Spleen (tissue), 11 donors: ENCODE measurements at regions not wholly inside any gene's neighbourhood (a gene's known extent, or its start where the extent isn't known, plus 50 kb on each side); places are given as distances from the start of the nearest gene placed in this dataset.

ENCODE experiments used
- DNase-seq: peaks from one replicate; pipeline ENCODE4 v3.0.0-alpha.2; 2020
- H3K27ac ChIP-seq, 8 donors: fragments of 200-600 bp; sonication (generic) in 7 of 8; 1 replicate in 4 of 8; 2 replicates in 4 of 8; pipeline versions ENCODE4 v1.5.0 to v1.8.0; 2016 to 2021; ENCODE audit warnings: inconsistent platforms in 4 of 8, mild to moderate bottlenecking in 4 of 8, moderate library complexity in 1 of 8
- H3K27me3 ChIP-seq, 7 donors: fragments of 200-600 bp; sonication (generic) in 6 of 7; replicated peaks in 1 of 7; 1 replicate in 4 of 7; 2 replicates in 3 of 7; pipeline versions ENCODE4 v1.5.0 to v1.8.0; 2016 to 2021; ENCODE audit warnings: inconsistent platforms in 3 of 7, mild to moderate bottlenecking in 1 of 7
- H3K36me3 ChIP-seq, 6 donors: fragments of 200-600 bp; sonication (generic) in 5 of 6; 1 replicate in 4 of 6; 2 replicates in 2 of 6; pipeline versions ENCODE4 v1.5.0 to v1.8.0; 2016 to 2021; ENCODE audit warnings: inconsistent platforms in 2 of 6
- H3K4me1 ChIP-seq, 6 donors: fragments of 200-600 bp; sonication (generic) in 5 of 6; 1 replicate in 3 of 6; 2 replicates in 3 of 6; pipeline versions ENCODE4 v1.5.0 to v1.8.0; 2016 to 2021; ENCODE audit warnings: inconsistent platforms in 3 of 6
- H3K4me3 ChIP-seq, 8 donors: fragments of 200-600 bp; sonication (generic) in 7 of 8; 1 replicate in 4 of 8; 2 replicates in 4 of 8; pipeline versions ENCODE4 v1.5.0 to v1.8.0; 2016 to 2021; ENCODE audit warnings: inconsistent platforms in 4 of 8, mild to moderate bottlenecking in 4 of 8, moderate library complexity in 2 of 8
- H3K9me3 ChIP-seq, 8 donors: fragments of 200-600 bp; sonication (generic) in 7 of 8; 1 replicate in 4 of 8; 2 replicates in 4 of 8; pipeline versions ENCODE4 v1.5.0 to v1.8.0; 2016 to 2021; ENCODE audit warnings: inconsistent platforms in 4 of 8
- POLR2A ChIP-seq, 3 donors: fragments of 450-650 bp; IDR thresholded peaks; one replicate each; pipeline ENCODE4 v1.5.1; 2017; ENCODE audit warnings: antibody characterized with exemption in 3 of 3, mild to moderate bottlenecking in 1 of 3
- POLR2AphosphoS5 ChIP-seq, 3 donors: sonication (generic); formaldehyde crosslinking; IDR thresholded peaks; one replicate each; pipeline ENCODE4 v1.5.1; 2017; ENCODE audit warnings: antibody characterized with exemption in 3 of 3
- WGBS, 5 donors: extraction: QIAGEN DNeasy Blood & Tissue Kit in 3 of 5; methylation state at CpG; one replicate each; pipeline versions ENCODE4 v1.1.5 to v1.1.7; 2013 to 2018; 5-methylcytosine and 5-hydroxymethylcytosine counted together
- intact Hi-C: fragments of 100-400 bp; cut with DNase I; formaldehyde crosslinking; loops from one replicate; pipeline ENCODE4 v1.15.0; 2023; ENCODE audit warnings: low total_unique reads
- TF ChIP-seq, protein P1 (sequence below), 11 experiments: fragments of 200-600 bp in 7 of 11; fragments of 450-650 bp in 4 of 11; sonication (generic) in 4 of 11; IDR thresholded peaks in 8 of 11; conservative IDR thresholded peaks in 3 of 11; 1 replicate in 7 of 11; 2 replicates in 4 of 11; pipeline versions ENCODE4 v1.4.0 to v1.8.0; 2016 to 2021; ENCODE audit warnings: antibody characterized with exemption in 11 of 11, inconsistent platforms in 4 of 11, mild to moderate bottlenecking in 1 of 11
- donor health status: healthy with polysubstance abuse.
- donor health status: DM: no; HTN: no; CAD: no; lungs with moderate emphysema.
- donor health status: DM: no; HTN: no; CAD: no.
- donor health status: Bipolar disorder and iron deficiency.
- donor health status: healthy.
- donor health status: DM: no; HTN: no; CAD: no.
- donor health status: DM: yes; HTN: yes; CAD: no.

GRCh38 chr4:124790471-124790870 is 77.9 kb upstream of the ANKRD50 start:
- no peak overlapping the region for H3K4me3 ChIP-seq
- H3K27me3 ChIP-seq = no peaks in the 10 kb centered on the region
- no peaks in the 10 kb centered on the region for H3K9me3 ChIP-seq
- no peak for DNase-seq
- H3K27ac ChIP-seq = no peak overlapping the region
- TF ChIP-seq POLR2A (IDR thresholded peaks at IDR 0.05) (no peak), POLR2AphosphoS5 (IDR thresholded peaks at IDR 0.05) (no peak)
- TF ChIP-seq, protein P1, sequence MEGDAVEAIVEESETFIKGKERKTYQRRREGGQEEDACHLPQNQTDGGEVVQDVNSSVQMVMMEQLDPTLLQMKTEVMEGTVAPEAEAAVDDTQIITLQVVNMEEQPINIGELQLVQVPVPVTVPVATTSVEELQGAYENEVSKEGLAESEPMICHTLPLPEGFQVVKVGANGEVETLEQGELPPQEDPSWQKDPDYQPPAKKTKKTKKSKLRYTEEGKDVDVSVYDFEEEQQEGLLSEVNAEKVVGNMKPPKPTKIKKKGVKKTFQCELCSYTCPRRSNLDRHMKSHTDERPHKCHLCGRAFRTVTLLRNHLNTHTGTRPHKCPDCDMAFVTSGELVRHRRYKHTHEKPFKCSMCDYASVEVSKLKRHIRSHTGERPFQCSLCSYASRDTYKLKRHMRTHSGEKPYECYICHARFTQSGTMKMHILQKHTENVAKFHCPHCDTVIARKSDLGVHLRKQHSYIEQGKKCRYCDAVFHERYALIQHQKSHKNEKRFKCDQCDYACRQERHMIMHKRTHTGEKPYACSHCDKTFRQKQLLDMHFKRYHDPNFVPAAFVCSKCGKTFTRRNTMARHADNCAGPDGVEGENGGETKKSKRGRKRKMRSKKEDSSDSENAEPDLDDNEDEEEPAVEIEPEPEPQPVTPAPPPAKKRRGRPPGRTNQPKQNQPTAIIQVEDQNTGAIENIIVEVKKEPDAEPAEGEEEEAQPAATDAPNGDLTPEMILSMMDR (IDR thresholded peaks at IDR 0.05 in 8 of 11, conservative IDR thresholded peaks at IDR 0.05 in 3 of 11) = no peak
- H3K36me3 ChIP-seq = no peaks in the 10 kb centered on the region
- H3K4me1 ChIP-seq = no peaks in the 10 kb centered on the region
- intact Hi-C loops = no loop called here

- H3K9me3 ChIP-seq = no peaks in the 10 kb centered on the region
- no peaks in the 10 kb centered on the region for H3K27me3 ChIP-seq
- no peak overlapping the region for H3K27ac ChIP-seq
- no peak for DNase-seq
- no peak overlapping the region for H3K4me3 ChIP-seq
- H3K4me1 ChIP-seq = no peaks in the 10 kb centered on the region
- TF ChIP-seq POLR2AphosphoS5 (IDR thresholded peaks at IDR 0.05) (no peak), POLR2A (IDR thresholded peaks at IDR 0.05) (no peak)
- TF ChIP-seq, protein P1 (IDR thresholded peaks at IDR 0.05 in 8 of 11, conservative IDR thresholded peaks at IDR 0.05 in 3 of 11) = no peak
- WGBS, 5 donors = 70 to 88% (median 80%) methylated on average over 2 of the region's 2 CpGs
- H3K36me3 ChIP-seq = no peaks in the 10 kb centered on the region
- intact Hi-C loops = no loop called here
These were observed 74.1 kb upstream of the ANKRD50 start for GRCh38 chr4:124786634-124787033.

- Histone ChIP-seq H3K27ac (no peak overlapping the region), H3K36me3 (no peaks in the 10 kb centered on the region), H3K9me3 (no peaks in the 10 kb centered on the region), H3K27me3 (no peaks in the 10 kb centered on the region), H3K4me1 (no peaks in the 10 kb centered on the region), H3K4me3 (no peak overlapping the region)
- no peak for DNase-seq
- no peak for TF ChIP-seq POLR2A (IDR thresholded peaks at IDR 0.05)
- no peak for TF ChIP-seq POLR2AphosphoS5 (IDR thresholded peaks at IDR 0.05)
- TF ChIP-seq, protein P1 (IDR thresholded peaks at IDR 0.05 in 8 of 11, conservative IDR thresholded peaks at IDR 0.05 in 3 of 11) = no peak
- 74 to 89% (median 82%) methylated on average over 1 of the region's 1 CpG for WGBS, 5 donors
- intact Hi-C loops = no loop called here
These were observed 73.1 kb upstream of the ANKRD50 start for GRCh38 chr4:124785645-124786044.

- Histone ChIP-seq H3K9me3 (no peaks in the 10 kb centered on the region), H3K27me3 (no peaks in the 10 kb centered on the region), H3K36me3 (no peaks in the 10 kb centered on the region), H3K4me1 (no peaks in the 10 kb centered on the region), H3K4me3 (no peak overlapping the region), H3K27ac (no peak overlapping the region)
- intact Hi-C loops = no loop called here
- TF ChIP-seq POLR2AphosphoS5 (IDR thresholded peaks at IDR 0.05) (no peak), POLR2A (IDR thresholded peaks at IDR 0.05) (no peak)
- TF ChIP-seq, protein P1 (IDR thresholded peaks at IDR 0.05 in 8 of 11, conservative IDR thresholded peaks at IDR 0.05 in 3 of 11) = no peak
- no peak for DNase-seq
These were observed 71.3 kb upstream of the ANKRD50 start for GRCh38 chr4:124783847-124784246.
